Thoracic aorta (tissue), 2 donors: ENCODE measurements at regions not wholly inside any gene's neighbourhood (a gene's known extent, or its start where the extent isn't known, plus 50 kb on each side); places are given as distances from the start of the nearest gene placed in this dataset.

Source experiments
- ATAC-seq: fragments of 150-250 bp; one replicate; pipeline ENCODE4 v1.8.0; 2017; ENCODE audit warnings: low read depth; ENCODE audit not compliant: insufficient number of reproducible peaks, low FRiP score
- DNase-seq: peaks from one replicate; pipeline ENCODE4 v3.0.0-alpha.2; 2020; ENCODE audit warnings: low spot score
- H3K27ac ChIP-seq, 2 donors: fragments of 200-600 bp; sonication (generic); 1 replicate in 1 of 2; 2 replicates in 1 of 2; pipeline ENCODE4 v1.5.1; 2016; ENCODE audit warnings: mild to moderate bottlenecking in 2 of 2, moderate library complexity in 2 of 2
- H3K27me3 ChIP-seq: fragments of 200-600 bp; sonication (generic); replicated peaks from 2 replicates; pipeline ENCODE4 v1.6.0; 2016; ENCODE audit warnings: mild to moderate bottlenecking; ENCODE audit not compliant: insufficient read depth
- H3K36me3 ChIP-seq: fragments of 200-600 bp; sonication (generic); one replicate; pipeline ENCODE4 v1.5.1; 2016
- H3K4me1 ChIP-seq, 2 donors: fragments of 200-600 bp; sonication (generic); 1 replicate in 1 of 2; 2 replicates in 1 of 2; pipeline versions ENCODE4 v1.5.1 to v1.6.0; 2016; ENCODE audit warnings: low read depth in 2 of 2, mild to moderate bottlenecking in 1 of 2; ENCODE audit not compliant: control insufficient read depth in 1 of 2
- H3K4me3 ChIP-seq: fragments of 200-600 bp; sonication (generic); 2 replicates; pipeline ENCODE4 v1.5.1; 2016; ENCODE audit warnings: mild to moderate bottlenecking
- H3K9me3 ChIP-seq: fragments of 200-600 bp; sonication (generic); 2 replicates; pipeline ENCODE4 v1.5.1; 2016
- TF ChIP-seq, protein P1 (sequence below): fragments of 200-600 bp; sonication (generic); IDR thresholded peaks from one replicate; pipeline ENCODE4 v1.5.1; 2019; ENCODE audit warnings: antibody characterized with exemption

DNA sequence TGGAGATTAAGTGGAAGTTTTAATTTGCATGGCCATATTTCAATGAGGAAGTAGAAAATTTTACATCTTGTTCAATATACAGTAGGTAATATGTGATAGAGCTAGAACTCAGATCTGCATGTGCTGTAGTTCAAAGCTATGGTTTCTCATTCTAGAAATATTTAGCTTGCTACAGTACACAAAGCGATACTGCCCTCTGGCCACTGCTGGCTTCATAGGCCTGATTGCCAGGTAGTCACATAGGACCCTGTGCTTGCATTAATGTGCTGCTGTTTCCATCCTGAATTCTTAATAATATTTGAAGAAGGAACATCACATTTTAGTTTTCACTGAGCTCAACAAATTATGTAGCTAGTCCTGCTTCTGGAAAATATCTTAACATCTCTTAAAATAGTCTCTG, 87.0 kb downstream of the PLSCR2 start:
- ATAC-seq (no peak), DNase-seq (no peak)
- H3K27me3 ChIP-seq: no peaks in the 10 kb centered on the region
- H3K36me3 ChIP-seq: no peaks in the 10 kb centered on the region
- H3K9me3 ChIP-seq: no peaks in the 10 kb centered on the region
- no peak overlapping the region for H3K4me3 ChIP-seq
- no peak overlapping the region for H3K27ac ChIP-seq
- no peaks in the 10 kb centered on the region for H3K4me1 ChIP-seq
- TF ChIP-seq, protein P1, sequence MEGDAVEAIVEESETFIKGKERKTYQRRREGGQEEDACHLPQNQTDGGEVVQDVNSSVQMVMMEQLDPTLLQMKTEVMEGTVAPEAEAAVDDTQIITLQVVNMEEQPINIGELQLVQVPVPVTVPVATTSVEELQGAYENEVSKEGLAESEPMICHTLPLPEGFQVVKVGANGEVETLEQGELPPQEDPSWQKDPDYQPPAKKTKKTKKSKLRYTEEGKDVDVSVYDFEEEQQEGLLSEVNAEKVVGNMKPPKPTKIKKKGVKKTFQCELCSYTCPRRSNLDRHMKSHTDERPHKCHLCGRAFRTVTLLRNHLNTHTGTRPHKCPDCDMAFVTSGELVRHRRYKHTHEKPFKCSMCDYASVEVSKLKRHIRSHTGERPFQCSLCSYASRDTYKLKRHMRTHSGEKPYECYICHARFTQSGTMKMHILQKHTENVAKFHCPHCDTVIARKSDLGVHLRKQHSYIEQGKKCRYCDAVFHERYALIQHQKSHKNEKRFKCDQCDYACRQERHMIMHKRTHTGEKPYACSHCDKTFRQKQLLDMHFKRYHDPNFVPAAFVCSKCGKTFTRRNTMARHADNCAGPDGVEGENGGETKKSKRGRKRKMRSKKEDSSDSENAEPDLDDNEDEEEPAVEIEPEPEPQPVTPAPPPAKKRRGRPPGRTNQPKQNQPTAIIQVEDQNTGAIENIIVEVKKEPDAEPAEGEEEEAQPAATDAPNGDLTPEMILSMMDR: no peak

DNA sequence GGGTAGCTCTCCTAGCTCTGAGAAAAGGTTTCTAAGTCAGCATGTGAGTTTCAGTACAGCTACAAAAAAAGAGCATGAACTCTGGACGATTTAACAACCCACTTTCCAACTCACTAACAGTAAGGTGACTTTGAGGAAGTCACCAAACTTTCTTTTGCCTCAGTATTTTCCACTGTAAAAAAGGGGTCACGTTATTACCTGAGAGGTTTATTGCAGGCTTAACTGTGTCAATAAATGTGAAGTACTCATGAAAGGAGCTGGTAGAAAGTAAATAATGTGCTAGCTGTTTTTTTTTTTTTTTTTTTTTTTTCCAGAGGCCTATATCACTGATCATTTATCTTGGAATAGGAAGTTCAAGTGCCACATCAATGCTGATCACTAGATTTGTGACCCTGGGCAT, 89.3 kb downstream of the PLSCR2 start:
- no peak overlapping the region for H3K4me3 ChIP-seq
- TF ChIP-seq, protein P1: no peak
- no peaks in the 10 kb centered on the region for H3K9me3 ChIP-seq
- no peaks in the 10 kb centered on the region for H3K36me3 ChIP-seq
- no peaks in the 10 kb centered on the region for H3K4me1 ChIP-seq
- H3K27ac ChIP-seq: no peak overlapping the region
- H3K27me3 ChIP-seq: no peaks in the 10 kb centered on the region
- ATAC-seq (no peak), DNase-seq (no peak)

GRCh38 chr3:146375219-146375618, 94.1 kb downstream of the PLSCR2 start:
- ATAC-seq: no peak
- Histone ChIP-seq H3K27ac (no peak overlapping the region), H3K36me3 (no peaks in the 10 kb centered on the region)

GRCh38 chr3:146374146-146374545, 95.2 kb downstream of the PLSCR2 start:
- DNase-seq (no peak), ATAC-seq (no peak)
- Histone ChIP-seq H3K4me3 (no peak overlapping the region), H3K27me3 (no peaks in the 10 kb centered on the region), H3K27ac (no peak overlapping the region), H3K9me3 (peaks cover 15% of the 10 kb centered on the region), H3K4me1 (no peaks in the 10 kb centered on the region), H3K36me3 (no peaks in the 10 kb centered on the region)
- TF ChIP-seq, protein P1: no peak

More at GRCh38 chr3:146375219-146375618, 94.1 kb downstream of the PLSCR2 start:
- no peaks in the 10 kb centered on the region for H3K27me3 ChIP-seq
- no peaks in the 10 kb centered on the region for H3K4me1 ChIP-seq
- no peak for DNase-seq
- H3K9me3 ChIP-seq: peaks cover 15% of the 10 kb centered on the region
- TF ChIP-seq, protein P1: no peak
- no peak overlapping the region for H3K4me3 ChIP-seq

DNA sequence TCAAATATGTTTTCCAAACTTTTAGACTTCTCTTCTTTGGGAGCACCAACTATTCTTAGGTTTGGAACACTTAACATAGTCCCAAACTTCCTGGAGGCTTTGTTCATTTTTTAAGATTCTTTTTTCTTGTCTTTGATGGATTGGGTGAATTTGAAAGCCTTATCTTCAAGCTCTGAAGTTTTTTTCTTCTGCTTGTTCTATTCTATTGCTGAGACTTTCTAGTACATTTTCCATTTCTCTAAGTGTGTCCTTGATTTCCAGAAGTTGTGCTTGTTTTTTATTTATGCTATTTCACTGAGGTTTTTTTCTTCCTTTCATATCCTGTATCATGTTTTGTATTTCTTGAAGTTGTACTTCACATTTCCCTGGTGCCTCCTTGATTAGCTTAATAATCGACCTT, 97.5 kb downstream of the PLSCR2 start:
- H3K4me1 ChIP-seq: no peaks in the 10 kb centered on the region
- no peaks in the 10 kb centered on the region for H3K36me3 ChIP-seq
- H3K9me3 ChIP-seq: peaks cover 15% of the 10 kb centered on the region
- TF ChIP-seq, protein P1: no peak
- H3K4me3 ChIP-seq: no peak overlapping the region
- no peaks in the 10 kb centered on the region for H3K27me3 ChIP-seq
- H3K27ac ChIP-seq: no peak overlapping the region
- DNase-seq (no peak), ATAC-seq (no peak)
